ENCODE measurements at regions not wholly inside any gene's neighbourhood (a gene's known extent, or its start where the extent isn't known, plus 50 kb on each side); places are given as distances from the start of the nearest gene placed in this dataset.

GRCh38 chr10:35745617-35746403 is 103.7 kb upstream of the FZD8 start:
- no peaks in the 10 kb centered on the region for H3K36me3 ChIP-seq (ENCODE audit: insufficient read depth, low read length)
- no peak overlapping the region for H2AFZ ChIP-seq (ENCODE audit: low read length)
- H3K79me2 ChIP-seq (ENCODE audit: insufficient read depth, low read length), result no peaks in the 10 kb centered on the region
- DNase-seq (ENCODE audit: insufficient read length, low spot score, missing footprints), result no peak
- no peak overlapping the region for H3K4me2 ChIP-seq (ENCODE audit: insufficient read depth, low read length)
- no peak overlapping the region for H3K27ac ChIP-seq (ENCODE audit: low read depth, low read length)
- no peaks in the 10 kb centered on the region for H3K27me3 ChIP-seq (ENCODE audit: insufficient read depth, low read length)
- no peaks in the 10 kb centered on the region for H4K20me1 ChIP-seq (ENCODE audit: insufficient read depth, low read length)
- no peak for TF ChIP-seq CTCF (IDR thresholded peaks at IDR 0.05; ENCODE audit: extremely low read depth, low read depth, low read length)
- no peaks in the 10 kb centered on the region for H3K4me1 ChIP-seq (ENCODE audit: insufficient read depth, low read length)
- no peak overlapping the region for H3K4me3 ChIP-seq (ENCODE audit: insufficient read depth, low read length)
- no peaks in the 10 kb centered on the region for H3K9me3 ChIP-seq (ENCODE audit: low read depth, low read length)

GRCh38 chr10:35743851-35744250 is 101.8 kb upstream of the FZD8 start:
- Histone ChIP-seq H3K27ac (ENCODE audit: low read depth, low read length) (no peak overlapping the region), H3K27me3 (ENCODE audit: insufficient read depth, low read length) (no peaks in the 10 kb centered on the region), H3K36me3 (ENCODE audit: insufficient read depth, low read length) (no peaks in the 10 kb centered on the region), H2AFZ (ENCODE audit: low read length) (no peak overlapping the region), H3K4me3 (ENCODE audit: insufficient read depth, low read length) (no peak overlapping the region), H3K79me2 (ENCODE audit: insufficient read depth, low read length) (no peaks in the 10 kb centered on the region), H4K20me1 (ENCODE audit: insufficient read depth, low read length) (no peaks in the 10 kb centered on the region), H3K4me2 (ENCODE audit: insufficient read depth, low read length) (no peak overlapping the region), H3K4me1 (ENCODE audit: insufficient read depth, low read length) (no peaks in the 10 kb centered on the region), H3K9me3 (ENCODE audit: low read depth, low read length) (no peaks in the 10 kb centered on the region)
- no peak for TF ChIP-seq CTCF (IDR thresholded peaks at IDR 0.05; ENCODE audit: extremely low read depth, low read depth, low read length)
- no peak for DNase-seq (ENCODE audit: insufficient read length, low spot score, missing footprints)

- Histone ChIP-seq H4K20me1 (ENCODE audit: insufficient read depth, low read length) (no peaks in the 10 kb centered on the region), H3K79me2 (ENCODE audit: insufficient read depth, low read length) (no peaks in the 10 kb centered on the region), H3K27ac (ENCODE audit: low read depth, low read length) (no peak overlapping the region), H3K9me3 (ENCODE audit: low read depth, low read length) (no peaks in the 10 kb centered on the region), H3K4me3 (ENCODE audit: insufficient read depth, low read length) (no peak overlapping the region), H3K4me2 (ENCODE audit: insufficient read depth, low read length) (no peak overlapping the region), H3K4me1 (ENCODE audit: insufficient read depth, low read length) (no peaks in the 10 kb centered on the region), H3K36me3 (ENCODE audit: insufficient read depth, low read length) (no peaks in the 10 kb centered on the region), H3K27me3 (ENCODE audit: insufficient read depth, low read length) (no peaks in the 10 kb centered on the region), H2AFZ (ENCODE audit: low read length) (no peak overlapping the region)
- DNase-seq (ENCODE audit: insufficient read length, low spot score, missing footprints), result no peak
- TF ChIP-seq CTCF (IDR thresholded peaks at IDR 0.05; ENCODE audit: extremely low read depth, low read depth, low read length), result no peak
These were observed 101.3 kb upstream of the FZD8 start for GRCh38 chr10:35743351-35743750.

GRCh38 chr10:35739998-35740397 is 97.9 kb upstream of the FZD8 start:
- peak overlapping the region; percentile 58 for H2AFZ ChIP-seq (ENCODE audit: low read length)
- no peak for TF ChIP-seq CTCF (IDR thresholded peaks at IDR 0.05; ENCODE audit: extremely low read depth, low read depth, low read length)
- DNase-seq (ENCODE audit: insufficient read length, low spot score, missing footprints), result no peak
- no peaks in the 10 kb centered on the region for H4K20me1 ChIP-seq (ENCODE audit: insufficient read depth, low read length)
- no peaks in the 10 kb centered on the region for H3K79me2 ChIP-seq (ENCODE audit: insufficient read depth, low read length)
- H3K27ac ChIP-seq (ENCODE audit: low read depth, low read length), result no peak overlapping the region
- H3K4me1 ChIP-seq (ENCODE audit: insufficient read depth, low read length), result no peaks in the 10 kb centered on the region
- H3K4me3 ChIP-seq (ENCODE audit: insufficient read depth, low read length), result no peak overlapping the region
- no peak overlapping the region for H3K4me2 ChIP-seq (ENCODE audit: insufficient read depth, low read length)
- H3K27me3 ChIP-seq (ENCODE audit: insufficient read depth, low read length), result no peaks in the 10 kb centered on the region
- H3K9me3 ChIP-seq (ENCODE audit: low read depth, low read length), result no peaks in the 10 kb centered on the region
- H3K36me3 ChIP-seq (ENCODE audit: insufficient read depth, low read length), result no peaks in the 10 kb centered on the region

Data from osteoblast (primary cell).